GM21528 (cell line): ENCODE measurements at regions not wholly inside any gene's neighbourhood (a gene's known extent, or its start where the extent isn't known, plus 50 kb on each side); places are given as distances from the start of the nearest gene placed in this dataset.
A peak's percentile ranks its signal among the peaks of the same experiment; 100 is the strongest.
"Not testable (repeated sequence)": the region's sequence is repeated elsewhere in the genome, so short reads cannot be mapped to it uniquely, and the experiment has no call there.

Experiments
- ATAC-seq: cut with Tn5 transposase; IDR thresholded peaks from one replicate; pipeline ENCODE4 v1.9.1; 2021; ENCODE audit warnings: mild to moderate bottlenecking, moderate library complexity; ENCODE audit not compliant: unreplicated experiment, low FRiP score

DNA sequence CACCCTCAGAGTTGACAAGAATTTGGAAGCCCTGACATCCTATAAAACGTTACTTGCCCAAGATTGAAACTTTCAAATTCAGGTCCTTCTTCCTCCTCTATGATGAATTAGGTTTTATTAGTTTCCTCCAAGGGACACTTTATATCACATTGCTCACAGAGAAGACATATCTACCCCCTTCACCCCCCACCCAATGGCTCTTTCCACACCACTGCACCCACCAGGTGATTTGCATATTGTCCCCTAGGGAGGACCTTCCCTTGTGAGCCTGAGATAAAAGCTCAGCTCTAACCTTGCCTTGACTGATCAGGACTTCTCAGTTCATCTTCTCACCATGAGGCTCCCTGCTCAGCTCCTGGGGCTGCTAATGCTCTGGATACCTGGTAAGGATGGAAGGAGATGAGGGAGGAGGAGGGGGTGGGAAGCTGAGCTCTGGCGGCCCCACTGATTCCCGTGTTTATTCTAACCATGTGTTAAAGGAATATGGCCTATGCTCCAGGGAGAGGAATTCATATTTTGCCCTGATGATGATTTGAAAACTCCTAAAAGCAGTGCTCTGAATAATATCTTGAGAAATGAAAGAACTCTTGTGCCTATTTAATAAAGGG lies 1255.8 kb downstream of the RPIA start:
- not testable (repeated sequence) for ATAC-seq

- not testable (repeated sequence) for ATAC-seq
These were observed 1256.6 kb downstream of the RPIA start for GRCh38 chr2:89948102-89948501.

- ATAC-seq: not testable (repeated sequence)
These were observed 1259.3 kb downstream of the RPIA start for GRCh38 chr2:89950807-89951206.

DNA sequence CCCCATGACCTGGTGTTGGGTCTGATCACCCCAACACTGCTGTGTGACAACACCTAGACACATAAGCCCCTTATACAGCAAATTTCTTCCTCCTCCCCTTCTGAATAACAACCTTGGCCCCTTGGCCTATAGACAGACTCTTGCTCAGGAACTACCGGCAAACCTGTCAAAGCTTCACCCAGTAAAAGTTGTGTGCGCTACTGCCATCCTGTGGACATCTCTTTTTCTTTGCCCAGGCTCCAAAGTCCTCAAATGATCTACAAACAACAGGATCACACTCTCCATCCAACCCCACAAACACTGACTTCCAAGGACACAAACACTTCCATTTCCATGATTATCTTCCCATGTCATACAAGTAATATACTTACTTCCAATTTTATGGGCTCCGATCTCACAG lies 1265.8 kb downstream of the RPIA start:
- ATAC-seq: not testable (repeated sequence)

GRCh38 chr2:89959729-89960378 lies 1268.4 kb downstream of the RPIA start:
- not testable (repeated sequence) for ATAC-seq

- ATAC-seq: not testable (repeated sequence)
These were observed 1269.1 kb downstream of the RPIA start for GRCh38 chr2:89960570-89960969.

DNA sequence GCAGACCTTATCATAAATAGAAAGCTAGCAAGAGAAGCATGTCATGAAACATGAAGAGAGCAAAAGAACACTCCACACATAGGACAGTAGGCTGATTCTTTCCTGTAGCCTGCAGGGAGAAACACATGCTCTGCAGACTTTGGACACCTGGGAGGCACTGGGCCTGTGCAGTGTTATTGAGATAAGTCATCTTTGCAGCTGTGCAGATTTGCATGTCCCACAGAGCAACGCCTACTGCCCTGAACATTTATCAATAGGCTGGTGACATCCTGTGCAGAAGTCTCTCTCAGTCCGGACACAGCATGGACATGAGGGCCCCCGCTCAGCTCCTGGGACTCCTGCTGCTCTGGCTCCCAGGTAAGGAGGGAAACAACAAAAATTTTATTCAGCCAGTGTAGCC lies 1277.1 kb downstream of the RPIA start:
- ATAC-seq: peak; percentile 58

DNA sequence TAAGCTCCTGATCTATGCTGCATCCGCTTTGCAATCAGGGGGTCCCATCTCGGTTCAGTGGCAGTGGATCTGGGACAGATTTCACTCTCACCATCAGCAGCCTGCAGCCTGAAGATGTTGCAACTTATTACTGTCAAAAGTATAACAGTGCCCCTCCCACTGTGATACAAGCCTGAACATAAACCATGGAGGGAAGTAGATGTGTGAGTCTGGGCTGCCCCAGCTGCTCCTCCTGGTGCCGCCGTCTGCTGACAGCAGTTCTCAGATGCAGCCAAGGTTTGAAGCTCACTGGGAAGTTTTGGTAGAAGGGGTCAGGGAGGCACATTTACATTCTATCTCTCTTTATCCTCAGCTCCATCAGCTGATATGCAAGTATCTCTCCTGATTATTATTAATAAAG lies 1277.7 kb downstream of the RPIA start:
- ATAC-seq: not testable (repeated sequence)

DNA sequence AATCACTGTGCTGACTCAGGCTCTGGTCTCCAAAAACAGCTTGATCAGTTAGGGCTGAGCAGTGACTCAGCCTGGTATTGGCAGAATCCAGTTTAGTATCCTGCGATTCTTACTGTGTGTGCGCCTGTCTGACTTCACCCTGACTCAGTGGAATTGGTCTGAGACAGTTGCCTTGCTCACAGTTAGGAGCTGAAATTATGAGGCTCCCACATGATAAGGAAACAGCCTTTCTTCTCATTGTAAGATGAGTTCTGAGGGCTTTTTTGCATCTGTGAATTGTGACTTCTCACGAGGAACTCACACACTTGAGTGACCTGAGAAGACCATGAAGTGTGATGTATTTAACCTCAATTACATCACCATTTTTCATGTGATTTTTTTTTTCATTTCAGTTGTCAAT lies 1282.4 kb downstream of the RPIA start:
- ATAC-seq: not testable (repeated sequence)

- ATAC-seq: not testable (repeated sequence)
These were observed 1288.5 kb downstream of the RPIA start for GRCh38 chr2:89979826-89980537.

DNA sequence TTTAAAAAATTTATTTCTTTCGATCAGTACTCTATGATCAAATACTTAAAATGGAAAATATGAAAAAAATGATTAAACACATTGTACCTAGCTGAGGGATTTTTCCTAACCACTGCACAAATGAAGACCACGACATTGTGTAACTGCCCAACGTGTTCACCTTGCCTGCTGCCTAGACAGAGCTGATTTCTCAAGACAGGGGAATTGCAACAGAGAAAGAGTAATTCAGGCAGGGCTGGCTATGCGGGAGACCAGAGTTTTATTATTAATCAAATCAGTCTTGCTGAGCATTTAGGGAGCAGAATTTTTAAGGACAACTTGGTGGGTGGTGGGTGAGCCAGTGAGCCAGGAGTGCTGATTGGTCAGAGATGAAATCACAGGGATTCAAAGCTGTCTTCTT lies 1290.8 kb downstream of the RPIA start:
- ATAC-seq: not testable (repeated sequence)

GRCh38 chr2:89985650-89986049 lies 1294.2 kb downstream of the RPIA start:
- ATAC-seq: not testable (repeated sequence)

DNA sequence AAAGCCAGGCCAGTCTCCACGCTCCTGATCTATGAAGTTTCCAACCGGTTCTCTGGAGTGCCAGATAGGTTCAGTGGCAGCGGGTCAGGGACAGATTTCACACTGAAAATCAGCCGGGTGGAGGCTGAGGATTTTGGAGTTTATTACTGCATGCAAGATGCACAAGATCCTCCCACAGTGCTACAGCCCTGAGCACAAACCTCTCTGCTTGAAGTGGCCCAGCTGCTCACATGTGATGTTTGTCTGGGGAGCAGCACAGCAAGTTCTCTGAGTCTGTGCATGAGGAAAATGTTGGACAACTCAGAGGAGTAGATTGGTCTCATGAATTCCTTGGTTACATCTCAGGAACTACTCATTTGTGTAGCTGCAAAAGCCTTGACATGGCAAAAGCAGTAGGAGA lies 1295.1 kb downstream of the RPIA start:
- ATAC-seq: not testable (repeated sequence)

GRCh38 chr2:89996779-89997178 lies 1305.3 kb downstream of the RPIA start:
- ATAC-seq: not testable (repeated sequence)

DNA sequence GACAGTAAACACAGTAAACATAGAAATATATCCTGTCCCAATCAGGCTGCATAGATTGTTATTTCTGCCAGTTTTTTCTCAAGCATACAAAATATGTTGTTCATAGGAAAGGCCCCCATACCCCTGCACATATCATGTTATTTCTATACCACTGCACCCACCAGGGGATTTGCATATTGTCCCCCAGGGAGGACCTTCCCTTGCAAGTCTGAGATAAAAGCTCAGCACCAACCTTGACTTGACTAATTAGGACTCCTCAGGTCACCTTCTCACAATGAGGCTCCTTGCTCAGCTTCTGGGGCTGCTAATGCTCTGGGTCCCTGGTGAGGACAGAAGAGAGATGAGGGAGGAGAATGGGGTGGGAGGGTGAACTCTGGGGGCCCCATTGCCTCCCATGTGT lies 1313.1 kb downstream of the RPIA start:
- not testable (repeated sequence) for ATAC-seq

DNA sequence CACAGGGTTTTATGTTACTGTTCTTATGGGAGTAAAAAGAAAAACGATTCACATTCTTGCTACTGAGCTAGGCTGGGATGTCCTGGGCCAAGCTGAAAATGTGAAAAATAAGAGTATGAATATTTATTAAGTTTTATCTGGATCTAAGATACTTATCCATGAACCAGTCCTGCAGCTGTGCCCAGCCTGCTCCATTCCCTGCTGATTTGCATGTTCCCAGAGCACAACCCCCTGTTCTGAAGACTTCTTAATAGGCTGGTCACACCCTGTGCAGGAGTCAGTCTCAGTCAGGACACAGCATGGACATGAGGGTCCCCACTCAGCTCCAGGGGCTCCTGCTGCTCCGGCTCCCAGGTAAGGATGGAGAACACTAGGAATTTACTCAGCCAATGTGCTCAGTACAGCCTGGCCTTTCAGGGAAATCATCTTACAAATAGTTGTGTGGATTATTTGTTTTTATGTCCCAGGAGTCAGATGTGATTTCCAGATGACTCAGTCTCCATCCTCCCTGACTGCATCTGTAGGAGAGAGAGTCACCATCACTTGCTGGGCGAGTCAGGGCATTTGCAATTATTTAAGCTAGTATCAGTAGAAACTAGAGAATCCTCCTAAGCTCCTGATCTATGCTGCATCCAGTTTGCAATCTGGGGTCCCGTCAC lies 1319.1 kb downstream of the RPIA start:
- ATAC-seq: not testable (repeated sequence)

DNA sequence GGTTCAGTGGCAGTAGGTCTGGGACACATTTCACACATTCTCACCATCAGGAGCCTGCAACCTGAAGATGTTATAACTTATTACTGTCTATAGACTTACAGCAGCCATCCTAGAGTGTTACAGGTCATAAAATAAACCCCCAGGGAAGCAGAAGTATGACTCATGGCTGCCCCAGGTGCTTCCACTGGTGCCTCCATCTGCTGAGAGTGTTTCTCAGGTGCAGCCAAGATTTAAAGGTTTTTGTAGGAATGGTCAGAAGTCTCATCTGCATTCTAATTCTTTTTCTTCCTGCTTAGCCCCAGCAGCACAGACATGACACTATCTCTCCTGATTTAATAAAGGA lies 1319.6 kb downstream of the RPIA start:
- ATAC-seq: not testable (repeated sequence)

GRCh38 chr2:90019908-90020307 lies 1328.4 kb downstream of the RPIA start:
- not testable (repeated sequence) for ATAC-seq

DNA sequence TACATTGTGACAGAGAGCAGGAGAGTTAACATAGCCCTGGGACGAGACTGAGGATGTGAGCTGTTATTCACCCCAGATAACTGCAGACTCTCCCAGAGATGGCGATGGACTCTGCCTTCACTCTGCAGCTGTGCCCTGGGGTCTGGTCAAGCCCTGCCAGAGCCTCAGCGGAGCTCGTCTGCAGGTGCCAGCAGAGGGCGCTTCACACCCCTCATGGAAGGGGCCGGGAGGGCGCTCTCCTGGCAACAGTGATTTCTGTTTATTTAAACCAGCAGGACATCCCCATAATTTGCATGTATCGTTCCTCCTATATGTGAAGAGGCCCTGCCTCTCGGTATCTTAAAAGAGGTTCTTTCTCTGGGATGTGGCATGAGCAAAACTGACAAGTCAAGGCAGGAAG lies 1329.8 kb downstream of the RPIA start:
- ATAC-seq: peak; percentile 61

- not testable (repeated sequence) for ATAC-seq
These were observed 1335.8 kb downstream of the RPIA start for GRCh38 chr2:90027231-90027643.
